Activated CD8-positive, alpha-beta memory T cell treated with anti-CD3 and anti-CD28 coated beads for 48 hours (primary cell): ENCODE measurements at regions not wholly inside any gene's neighbourhood (a gene's known extent, or its start where the extent isn't known, plus 50 kb on each side); places are given as distances from the start of the nearest gene placed in this dataset.
"Not testable (repeated sequence)": the region's sequence is repeated elsewhere in the genome, so short reads cannot be mapped to it uniquely, and the experiment has no call there.

Source experiments
- DNase-seq, 3 experiments: peaks; one replicate each; pipeline ENCODE4 v3.0.0-alpha.2; 2020; ENCODE audit warnings: low read depth in 2 of 3, low spot score in 2 of 3

GRCh38 chr1:19024532-19024931 is 68.1 kb upstream of the IFFO2 start:
- DNase-seq, result no peak

- no peak for DNase-seq
Measured at GRCh38 chr1:19023787-19024186, 67.3 kb upstream of the IFFO2 start.

DNA sequence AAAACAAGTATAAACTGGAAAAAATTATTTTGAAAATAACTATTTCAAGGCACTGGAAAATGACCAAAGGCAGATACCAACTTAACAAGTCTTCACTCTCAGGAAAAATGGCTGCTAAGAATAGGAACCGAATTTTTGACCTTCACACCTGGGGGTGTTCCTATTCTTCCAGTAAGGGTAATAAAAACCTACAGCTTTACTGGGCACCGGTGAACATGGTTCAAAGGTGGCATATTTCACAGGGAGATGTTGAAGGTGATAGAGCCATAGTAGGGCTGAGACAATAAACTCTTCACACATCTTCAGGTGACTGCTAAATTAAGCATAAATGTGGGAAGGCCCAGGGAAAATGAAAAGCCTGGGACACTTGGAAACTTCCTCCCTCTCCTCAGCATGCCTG is 65.4 kb upstream of the IFFO2 start:
- no peak for DNase-seq

GRCh38 chr1:19019288-19019687 is 62.8 kb upstream of the IFFO2 start:
- not testable (repeated sequence) for DNase-seq

DNA sequence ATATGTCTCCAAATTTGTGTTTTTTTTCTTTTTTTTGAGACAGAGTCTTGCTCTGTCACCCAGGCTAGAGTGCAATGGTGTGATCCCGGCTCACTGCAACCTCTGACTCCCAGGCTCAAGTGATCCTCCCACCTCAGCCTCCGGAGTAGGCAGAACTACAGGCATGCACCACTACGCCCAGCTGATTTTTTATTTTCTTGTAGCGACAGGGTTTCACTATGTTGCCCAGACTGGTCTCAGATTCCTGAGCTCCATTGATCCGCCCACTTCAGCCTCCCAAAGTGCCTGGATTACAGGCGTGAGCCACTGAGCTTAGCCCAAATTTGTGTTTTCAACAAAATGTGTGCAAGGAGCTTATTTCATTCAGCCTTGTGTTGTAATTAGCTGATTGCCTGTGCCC is 59.0 kb upstream of the IFFO2 start:
- no peak for DNase-seq

GRCh38 chr1:19014765-19015164 is 58.3 kb upstream of the IFFO2 start:
- DNase-seq, result no peak

GRCh38 chr1:19013826-19014548 is 57.5 kb upstream of the IFFO2 start:
- no peak for DNase-seq

- DNase-seq, result no peak
Measured at GRCh38 chr1:19011845-19012231, 55.4 kb upstream of the IFFO2 start.

- peak; percentile 32 to 60 (median 55) for DNase-seq
Measured at GRCh38 chr1:19010995-19011844, 54.7 kb upstream of the IFFO2 start.

DNA sequence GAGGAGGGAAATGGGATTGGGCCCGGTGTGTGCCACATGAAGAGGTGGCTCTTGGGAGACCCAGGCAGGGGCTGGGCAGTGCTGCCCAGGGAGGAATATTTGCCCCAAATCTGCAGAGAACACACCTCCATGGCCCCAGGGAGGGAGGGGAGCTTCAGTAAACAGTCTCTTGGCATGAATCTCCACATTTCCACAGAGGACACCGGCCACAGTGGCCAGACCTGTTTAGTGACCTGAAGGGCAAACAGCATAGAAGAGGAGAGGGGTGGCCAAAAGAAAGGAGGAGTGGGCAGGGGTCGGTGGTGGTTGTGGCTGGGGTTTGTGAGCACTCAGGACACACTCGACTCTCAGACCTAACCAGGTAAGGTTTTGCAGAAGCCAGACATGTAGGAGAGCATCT is 54.0 kb upstream of the IFFO2 start:
- DNase-seq, result no peak

GRCh38 chr1:19009882-19010321 is 53.4 kb upstream of the IFFO2 start:
- DNase-seq, result no peak

DNA sequence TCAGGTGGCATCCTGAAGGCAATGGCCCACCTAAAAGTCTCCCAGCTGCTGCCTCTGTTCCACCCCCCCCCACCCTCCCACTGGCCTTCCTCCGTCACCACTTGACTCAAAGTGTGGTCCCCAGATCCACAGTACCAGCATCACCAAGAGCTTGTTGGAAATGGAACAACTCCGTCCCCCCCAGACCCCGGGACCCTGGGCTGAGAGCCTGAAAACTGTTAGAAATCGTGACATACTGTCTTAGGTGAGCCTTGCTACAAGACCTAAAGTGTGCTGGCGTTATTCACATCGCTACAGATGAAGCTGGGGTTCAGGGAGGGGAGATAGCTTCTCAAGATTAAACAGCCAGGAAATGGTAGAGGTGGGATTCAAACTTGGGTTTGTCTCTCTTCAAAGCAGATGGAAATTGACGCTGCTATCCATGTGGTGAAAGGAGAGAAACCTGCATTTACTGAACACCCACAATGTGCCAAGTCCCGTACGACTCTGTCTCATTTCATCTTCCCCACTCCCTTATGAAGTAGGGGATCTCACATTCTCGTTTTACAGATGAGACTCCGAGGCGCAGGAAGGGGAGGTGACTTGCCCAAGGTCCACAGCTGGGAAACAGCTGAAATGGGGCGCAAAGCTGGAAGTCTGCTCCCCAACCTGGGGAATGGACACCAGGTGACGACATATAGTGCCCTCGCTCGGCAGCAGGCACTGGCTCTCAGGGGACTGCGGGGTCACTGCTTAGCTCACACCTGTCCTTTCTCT is 52.8 kb upstream of the IFFO2 start:
- no peak for DNase-seq

GRCh38 chr1:19007491-19008441 is 51.3 kb upstream of the IFFO2 start:
- DNase-seq, result no peak

DNA sequence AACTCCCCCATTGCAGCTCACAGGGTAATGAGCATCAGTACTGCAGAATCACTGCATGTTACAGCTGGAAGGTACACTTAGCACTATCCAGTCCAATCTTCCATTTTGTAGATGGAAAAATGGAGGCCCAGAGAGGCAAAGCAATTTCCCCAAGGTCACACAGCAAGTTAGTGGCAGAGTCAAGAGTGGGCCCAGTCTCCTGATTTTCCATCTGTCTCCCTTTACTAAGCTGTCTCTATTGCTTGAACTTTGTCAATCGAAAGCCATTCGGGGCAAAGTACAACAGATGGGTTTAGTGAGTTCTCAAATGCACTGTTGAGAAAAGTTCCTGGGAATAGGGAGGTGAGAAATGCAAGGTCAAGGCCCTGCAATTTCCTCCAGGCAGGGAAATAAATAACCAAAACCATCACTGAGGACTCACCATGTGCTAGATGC is 50.4 kb upstream of the IFFO2 start:
- DNase-seq, result no peak
